H9 (cell line): ENCODE measurements at regions not wholly inside any gene's neighbourhood (a gene's known extent, or its start where the extent isn't known, plus 50 kb on each side); places are given as distances from the start of the nearest gene placed in this dataset.
A peak's percentile ranks its signal among the peaks of the same experiment; 100 is the strongest.

Experiments
- DNase-seq: peaks from one replicate; pipeline ENCODE4 v3.0.0-alpha.2; 2017
- H2AFZ ChIP-seq: one replicate; pipeline ENCODE4 v1.6.1; 2013; ENCODE audit warnings: mild to moderate bottlenecking, low read length, control low read depth, moderate library complexity
- H2AK5ac ChIP-seq: 2 replicates; pipeline ENCODE4 v1.6.1; 2013; ENCODE audit warnings: low read length, control low read depth, mixed read lengths; ENCODE audit not compliant: insufficient read length
- H2BK120ac ChIP-seq: one replicate; pipeline ENCODE4 v1.6.1; 2013; ENCODE audit warnings: low read depth, mild to moderate bottlenecking, low read length, control low read depth, inconsistent platforms; ENCODE audit not compliant: poor library complexity, severe bottlenecking
- H2BK12ac ChIP-seq: 2 replicates; pipeline ENCODE4 v1.6.1; 2013; ENCODE audit warnings: low read length, control low read depth, mixed read lengths, low read depth; ENCODE audit not compliant: insufficient read length
- H2BK15ac ChIP-seq: 2 replicates; pipeline ENCODE4 v1.6.1; 2013; ENCODE audit warnings: low read depth, low read length, control low read depth
- H2BK20ac ChIP-seq: one replicate; pipeline ENCODE4 v1.6.1; 2013; ENCODE audit warnings: low read depth, mild to moderate bottlenecking, low read length, control low read depth, inconsistent platforms; ENCODE audit not compliant: poor library complexity, severe bottlenecking
- H2BK5ac ChIP-seq: 2 replicates; pipeline ENCODE4 v1.6.1; 2013; ENCODE audit warnings: low read length, control low read depth, mixed read lengths; ENCODE audit not compliant: insufficient read length
- H3K14ac ChIP-seq: 2 replicates; pipeline ENCODE4 v1.6.1; 2013; ENCODE audit warnings: low read length, control low read depth; ENCODE audit not compliant: insufficient read depth
- H3K18ac ChIP-seq: 2 replicates; pipeline ENCODE4 v1.6.1; 2013; ENCODE audit warnings: low read depth, mild to moderate bottlenecking, mixed read lengths, low read length, control low read depth; ENCODE audit not compliant: insufficient read length
- H3K23ac ChIP-seq: 2 replicates; pipeline ENCODE4 v1.6.1; 2013; ENCODE audit warnings: low read length, control low read depth, mixed read lengths, low read depth; ENCODE audit not compliant: insufficient read length
- H3K23me2 ChIP-seq: 2 replicates; pipeline ENCODE4 v1.6.1; 2013; ENCODE audit warnings: low read depth, mild to moderate bottlenecking, mixed read lengths, low read length, control low read depth; ENCODE audit not compliant: insufficient read length, poor library complexity, severe bottlenecking
- H3K27ac ChIP-seq: 2 replicates; pipeline ENCODE4 v1.5.1; 2013; ENCODE audit warnings: low read length, control low read depth, mixed read lengths, low read depth; ENCODE audit not compliant: insufficient read length
- H3K27me3 ChIP-seq: 2 replicates; pipeline ENCODE4 v1.6.1; 2013; ENCODE audit warnings: low read length, control low read depth, inconsistent platforms; ENCODE audit not compliant: insufficient read depth
- H3K4ac ChIP-seq: 2 replicates; pipeline ENCODE4 v1.6.1; 2013; ENCODE audit warnings: low read depth, mild to moderate bottlenecking, control low read depth, inconsistent platforms, low read length, moderate library complexity
- H3K4me1 ChIP-seq: 2 replicates; pipeline ENCODE4 v1.6.1; 2013; ENCODE audit warnings: low read length, control low read depth, inconsistent platforms; ENCODE audit not compliant: insufficient read depth
- H3K4me2 ChIP-seq: 2 replicates; pipeline ENCODE4 v1.6.1; 2013; ENCODE audit warnings: low read length, control low read depth, mixed read lengths; ENCODE audit not compliant: insufficient read length, insufficient read depth
- H3K56ac ChIP-seq: 2 replicates; pipeline ENCODE4 v1.6.1; 2013; ENCODE audit warnings: low read depth, mild to moderate bottlenecking, mixed read lengths, low read length, control low read depth; ENCODE audit not compliant: insufficient read length
- H3K79me1 ChIP-seq: 2 replicates; pipeline ENCODE4 v1.6.1; 2013; ENCODE audit warnings: low read depth, mild to moderate bottlenecking, moderate library complexity, low read length, control low read depth, inconsistent platforms; ENCODE audit not compliant: insufficient read depth, poor library complexity, severe bottlenecking
- H3K79me2 ChIP-seq: 2 replicates; pipeline ENCODE4 v1.6.1; 2013; ENCODE audit warnings: low read length, control low read depth, inconsistent platforms; ENCODE audit not compliant: insufficient read depth
- H3K9ac ChIP-seq: 2 replicates; pipeline ENCODE4 v1.6.1; 2013; ENCODE audit warnings: low read length, control low read depth, mixed read lengths; ENCODE audit not compliant: insufficient read length; ENCODE audit errors: extremely low read depth
- H3K9me3 ChIP-seq: one replicate; pipeline ENCODE4 v1.6.1; 2013; ENCODE audit warnings: low read depth, low read length, inconsistent platforms; ENCODE audit not compliant: control insufficient read depth
- H3T11ph ChIP-seq: one replicate; pipeline ENCODE4 v1.6.1; 2013; ENCODE audit warnings: mild to moderate bottlenecking, low read length, control low read depth, inconsistent platforms
- H4K20me1 ChIP-seq: one replicate; pipeline ENCODE4 v1.6.1; 2013; ENCODE audit not compliant: control insufficient read depth, insufficient read length, insufficient read depth
- H4K5ac ChIP-seq: 2 replicates; pipeline ENCODE4 v1.6.1; 2013; ENCODE audit warnings: low read depth, mild to moderate bottlenecking, mixed read lengths, low read length, control low read depth; ENCODE audit not compliant: insufficient read length
- H4K8ac ChIP-seq: replicated peaks from 2 replicates; pipeline ENCODE4 v1.6.1; 2013; ENCODE audit warnings: low read length, control low read depth, mixed read lengths, low read depth; ENCODE audit not compliant: insufficient read length
- H4K91ac ChIP-seq: 2 replicates; pipeline ENCODE4 v1.6.1; 2013; ENCODE audit warnings: low read depth, mild to moderate bottlenecking, moderate library complexity, mixed read lengths, low read length, control low read depth; ENCODE audit not compliant: insufficient read length
- H3K27ac Mint-ChIP-seq, 3 experiments: 2 replicates in 2 of 3; 3 replicates in 1 of 3; pipeline ENCODE4 v1.8.0; 2020 to 2021; ENCODE audit warnings: mixed read lengths in 3 of 3, mild to moderate bottlenecking in 1 of 3, moderate library complexity in 1 of 3
- H3K27me3 Mint-ChIP-seq: 2 replicates; pipeline ENCODE4 v1.8.0; 2021; ENCODE audit warnings: low read depth, mild to moderate bottlenecking, moderate library complexity, mixed read lengths
- H3K36me3 Mint-ChIP-seq, 3 experiments: 2 replicates in 2 of 3; 3 replicates in 1 of 3; pipeline ENCODE4 v1.8.0; 2020 to 2021; ENCODE audit warnings: low read depth in 3 of 3, mixed read lengths in 3 of 3; ENCODE audit not compliant: insufficient read depth in 1 of 3
- H3K4me1 Mint-ChIP-seq, 2 experiments: 2 replicates each; pipeline ENCODE4 v1.8.0; 2020; ENCODE audit warnings: mixed read lengths in 2 of 2
- H3K4me3 Mint-ChIP-seq, 2 experiments: 2 replicates in 1 of 2; 3 replicates in 1 of 2; pipeline ENCODE4 v1.8.0; 2020 to 2021; ENCODE audit warnings: mild to moderate bottlenecking in 2 of 2, mixed read lengths in 2 of 2, moderate library complexity in 1 of 2
- H3K9me3 Mint-ChIP-seq, 2 experiments: 2 replicates in 1 of 2; 3 replicates in 1 of 2; pipeline ENCODE4 v1.8.0; 2020; ENCODE audit warnings: mild to moderate bottlenecking in 2 of 2, mixed read lengths in 2 of 2, moderate library complexity in 1 of 2
- WGBS: extraction: QIAGEN DNeasy Blood & Tissue Kit; methylation state at CpG from one replicate; pipeline ENCODE4 v1.1.7; 2013; ENCODE audit warnings: missing lambda C conversion rate, low lambda C conversion rate, mixed read lengths; ENCODE audit not compliant: insufficient read length; ENCODE audit errors: extremely low coverage; 5-methylcytosine and 5-hydroxymethylcytosine counted together
- TF ChIP-seq, protein P1 (sequence below): fragments of 200-600 bp; sonication (generic); conservative IDR thresholded peaks from 3 replicates; pipeline ENCODE4 v1.8.0; 2021; ENCODE audit warnings: antibody characterized with exemption, mild to moderate bottlenecking

DNA sequence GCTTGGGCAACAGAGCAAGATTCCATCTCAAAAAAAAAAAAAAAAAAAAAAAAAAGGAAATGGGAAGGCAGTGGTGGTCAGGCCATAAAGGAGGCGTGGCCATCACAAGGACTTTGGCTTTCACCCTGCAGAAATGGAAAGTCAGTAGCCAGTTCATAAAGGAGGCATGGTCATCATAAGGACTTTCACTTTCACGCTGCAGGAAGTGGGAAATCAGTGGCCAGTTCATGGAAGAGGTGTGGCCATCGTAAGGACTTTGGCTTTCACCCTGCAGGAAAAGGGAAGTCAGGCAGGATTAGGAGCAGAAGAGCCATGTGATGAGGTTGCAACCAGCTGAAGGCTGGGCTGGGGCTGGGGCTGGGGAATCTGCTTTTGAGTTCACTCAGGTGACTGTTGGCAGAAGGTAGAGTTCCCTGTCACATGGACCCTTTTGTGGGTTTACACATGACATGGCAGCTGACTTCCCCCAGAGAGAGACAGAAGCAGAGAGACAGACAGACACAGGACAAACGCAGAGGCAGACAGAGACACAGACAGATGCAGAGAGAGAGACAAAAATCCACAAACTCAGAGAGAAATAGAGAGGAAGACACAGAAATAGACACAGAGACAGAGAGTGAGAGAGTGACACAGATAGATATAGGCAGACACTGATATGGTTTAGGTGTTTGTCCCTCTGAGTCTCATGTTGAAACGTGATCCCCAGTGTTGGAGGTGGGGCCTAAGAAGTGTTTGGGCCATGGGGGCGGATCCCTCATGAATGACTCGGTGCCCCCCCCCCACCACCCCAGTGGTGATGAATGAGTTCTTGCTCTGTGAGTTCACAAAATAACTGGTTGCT, 263.9 kb upstream of the KAZN start:
- Histone ChIP-seq H2AK5ac (no peak overlapping the region), H3K23ac (no peak overlapping the region), H2BK120ac (no peak overlapping the region), H3K4me1 (no peaks in the 10 kb centered on the region), H2AFZ (no peak overlapping the region), H2BK20ac (no peak overlapping the region), H3K56ac (no peak overlapping the region), H3K79me2 (no peaks in the 10 kb centered on the region), H4K91ac (no peak overlapping the region), H3K9me3 (peaks cover 4% of the 10 kb centered on the region), H3K4ac (no peak overlapping the region), H3K4me2 (no peak overlapping the region), H3K27me3 (no peaks in the 10 kb centered on the region), H3K23me2 (no peaks in the 10 kb centered on the region), H2BK12ac (no peak overlapping the region), H3K18ac (no peak overlapping the region), H3K79me1 (no peaks in the 10 kb centered on the region), H3T11ph (no peak overlapping the region), H4K20me1 (no peaks in the 10 kb centered on the region), H4K8ac (no peak overlapping the region), H4K5ac (no peak overlapping the region), H3K14ac (no peak overlapping the region; the same call in 1 of the 2 replicates), H3K27ac (no peak overlapping the region), H3K9ac (no peak overlapping the region), H2BK15ac (no peak overlapping the region), H2BK5ac (no peak overlapping the region)
- DNase-seq, result no peak
- peaks cover 15 to 23% of the 10 kb centered on the region in 2 experiments for H3K4me1 Mint-ChIP-seq
- WGBS, result no CpG with 5 or more reads among the region's 7 CpGs
- no peak overlapping the region for H3K4me3 Mint-ChIP-seq
- H3K9me3 Mint-ChIP-seq, result peaks cover 6 to 9% of the 10 kb centered on the region in 2 experiments; a peak in 2 of 5 replicates
- H3K36me3 Mint-ChIP-seq, result peaks cover 0 to 11% (median 0%) of the 10 kb centered on the region in 3 experiments; a peak in 1 of 7 replicates
- TF ChIP-seq, protein P1, sequence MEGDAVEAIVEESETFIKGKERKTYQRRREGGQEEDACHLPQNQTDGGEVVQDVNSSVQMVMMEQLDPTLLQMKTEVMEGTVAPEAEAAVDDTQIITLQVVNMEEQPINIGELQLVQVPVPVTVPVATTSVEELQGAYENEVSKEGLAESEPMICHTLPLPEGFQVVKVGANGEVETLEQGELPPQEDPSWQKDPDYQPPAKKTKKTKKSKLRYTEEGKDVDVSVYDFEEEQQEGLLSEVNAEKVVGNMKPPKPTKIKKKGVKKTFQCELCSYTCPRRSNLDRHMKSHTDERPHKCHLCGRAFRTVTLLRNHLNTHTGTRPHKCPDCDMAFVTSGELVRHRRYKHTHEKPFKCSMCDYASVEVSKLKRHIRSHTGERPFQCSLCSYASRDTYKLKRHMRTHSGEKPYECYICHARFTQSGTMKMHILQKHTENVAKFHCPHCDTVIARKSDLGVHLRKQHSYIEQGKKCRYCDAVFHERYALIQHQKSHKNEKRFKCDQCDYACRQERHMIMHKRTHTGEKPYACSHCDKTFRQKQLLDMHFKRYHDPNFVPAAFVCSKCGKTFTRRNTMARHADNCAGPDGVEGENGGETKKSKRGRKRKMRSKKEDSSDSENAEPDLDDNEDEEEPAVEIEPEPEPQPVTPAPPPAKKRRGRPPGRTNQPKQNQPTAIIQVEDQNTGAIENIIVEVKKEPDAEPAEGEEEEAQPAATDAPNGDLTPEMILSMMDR, result no peak
- H3K27ac Mint-ChIP-seq, result peak overlapping the region in 1 of 3 experiments; percentile 0; a peak in 2 of 7 replicates
- H3K27me3 Mint-ChIP-seq, result peaks cover 2% of the 10 kb centered on the region; the same call in 1 of the 2 replicates
